ENCODE measurements at regions not wholly inside any gene's neighbourhood (a gene's known extent, or its start where the extent isn't known, plus 50 kb on each side); places are given as distances from the start of the nearest gene placed in this dataset.

DNA sequence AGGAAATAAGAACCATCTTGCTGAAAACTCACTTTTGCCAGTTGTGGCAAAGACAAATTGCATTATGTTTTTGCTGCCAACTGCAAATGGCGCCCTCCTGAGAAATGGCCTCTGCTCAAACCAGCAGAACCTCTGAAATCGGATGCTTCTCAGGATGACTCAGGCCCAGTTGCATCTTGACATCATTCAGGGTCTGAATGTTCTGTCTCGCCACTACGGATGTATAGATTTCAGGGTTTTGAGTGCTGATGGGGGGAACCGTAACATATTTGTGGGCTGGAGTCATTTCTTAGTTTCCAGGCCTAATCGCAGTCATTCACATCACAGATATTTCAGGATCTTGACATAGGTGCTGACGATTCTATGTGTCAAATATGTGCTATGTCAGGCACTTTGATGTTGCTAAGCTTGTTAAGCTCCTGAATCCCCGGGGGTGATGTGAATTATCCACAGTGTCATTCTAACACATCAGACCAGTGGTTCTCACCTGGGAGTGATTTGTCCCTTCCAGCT is 207.1 kb downstream of the NFATC2 start:
- Histone ChIP-seq H3K4me1 (ENCODE audit: insufficient read depth, poor library complexity, severe bottlenecking) (peaks cover 51% of the 10 kb centered on the region), H3K27ac (ENCODE audit: poor library complexity, severe bottlenecking) (peak overlapping the region; percentile 96), H3K36me3 (ENCODE audit: low read depth) (no peaks in the 10 kb centered on the region), H3K27me3 (ENCODE audit: insufficient read depth, poor library complexity, severe bottlenecking) (no peaks in the 10 kb centered on the region), H3K9me3 (ENCODE audit: severe bottlenecking) (no peaks in the 10 kb centered on the region), H3K4me3 (ENCODE audit: severe bottlenecking) (no peak overlapping the region)
- TF ChIP-seq, protein P1, sequence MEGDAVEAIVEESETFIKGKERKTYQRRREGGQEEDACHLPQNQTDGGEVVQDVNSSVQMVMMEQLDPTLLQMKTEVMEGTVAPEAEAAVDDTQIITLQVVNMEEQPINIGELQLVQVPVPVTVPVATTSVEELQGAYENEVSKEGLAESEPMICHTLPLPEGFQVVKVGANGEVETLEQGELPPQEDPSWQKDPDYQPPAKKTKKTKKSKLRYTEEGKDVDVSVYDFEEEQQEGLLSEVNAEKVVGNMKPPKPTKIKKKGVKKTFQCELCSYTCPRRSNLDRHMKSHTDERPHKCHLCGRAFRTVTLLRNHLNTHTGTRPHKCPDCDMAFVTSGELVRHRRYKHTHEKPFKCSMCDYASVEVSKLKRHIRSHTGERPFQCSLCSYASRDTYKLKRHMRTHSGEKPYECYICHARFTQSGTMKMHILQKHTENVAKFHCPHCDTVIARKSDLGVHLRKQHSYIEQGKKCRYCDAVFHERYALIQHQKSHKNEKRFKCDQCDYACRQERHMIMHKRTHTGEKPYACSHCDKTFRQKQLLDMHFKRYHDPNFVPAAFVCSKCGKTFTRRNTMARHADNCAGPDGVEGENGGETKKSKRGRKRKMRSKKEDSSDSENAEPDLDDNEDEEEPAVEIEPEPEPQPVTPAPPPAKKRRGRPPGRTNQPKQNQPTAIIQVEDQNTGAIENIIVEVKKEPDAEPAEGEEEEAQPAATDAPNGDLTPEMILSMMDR (IDR thresholded peaks at IDR 0.05; ENCODE audit: poor library complexity, severe bottlenecking) = peak; percentile 57
- ATAC-seq (ENCODE audit: low read depth) (peak; percentile 87), DNase-seq (ENCODE audit: low spot score) (peak; percentile 98)

- Histone ChIP-seq H3K4me1 (ENCODE audit: insufficient read depth, poor library complexity, severe bottlenecking) (peaks cover 51% of the 10 kb centered on the region), H3K9me3 (ENCODE audit: severe bottlenecking) (no peaks in the 10 kb centered on the region), H3K36me3 (ENCODE audit: low read depth) (no peaks in the 10 kb centered on the region), H3K4me3 (ENCODE audit: severe bottlenecking) (no peak overlapping the region), H3K27me3 (ENCODE audit: insufficient read depth, poor library complexity, severe bottlenecking) (no peaks in the 10 kb centered on the region), H3K27ac (ENCODE audit: poor library complexity, severe bottlenecking) (peak overlapping the region; percentile 96)
- peak; percentile 74 for DNase-seq (ENCODE audit: low spot score)
- TF ChIP-seq, protein P1 (IDR thresholded peaks at IDR 0.05; ENCODE audit: poor library complexity, severe bottlenecking) = no peak
- ATAC-seq (ENCODE audit: low read depth) = no peak
Measured at GRCh38 chr20:51334609-51335008, 207.9 kb downstream of the NFATC2 start.

DNA sequence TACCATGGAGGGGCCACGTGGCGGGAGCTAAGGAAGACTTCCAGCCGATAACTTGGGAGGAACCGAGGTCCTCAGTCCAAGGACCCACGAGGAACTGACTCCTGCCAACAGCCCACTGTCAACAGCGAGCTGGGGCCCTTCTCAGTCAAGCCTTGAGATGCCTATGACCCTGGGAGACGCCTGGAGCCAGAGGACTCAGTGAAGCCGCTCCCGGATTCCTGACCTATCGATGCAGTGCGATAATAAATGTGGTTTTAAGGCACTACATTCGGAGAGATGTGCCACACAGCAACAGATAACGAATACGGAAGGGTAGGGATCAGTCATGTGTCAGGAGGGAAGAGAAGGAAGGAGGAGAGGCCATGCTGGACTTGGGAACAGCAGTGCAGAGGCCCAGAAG is 208.5 kb downstream of the NFATC2 start:
- Histone ChIP-seq H3K4me3 (ENCODE audit: severe bottlenecking) (no peak overlapping the region), H3K9me3 (ENCODE audit: severe bottlenecking) (peaks cover 2% of the 10 kb centered on the region), H3K36me3 (ENCODE audit: low read depth) (no peaks in the 10 kb centered on the region), H3K27me3 (ENCODE audit: insufficient read depth, poor library complexity, severe bottlenecking) (no peaks in the 10 kb centered on the region), H3K27ac (ENCODE audit: poor library complexity, severe bottlenecking) (peak overlapping the region; percentile 96), H3K4me1 (ENCODE audit: insufficient read depth, poor library complexity, severe bottlenecking) (peaks cover 48% of the 10 kb centered on the region)
- no peak for DNase-seq (ENCODE audit: low spot score)
- no peak for ATAC-seq (ENCODE audit: low read depth)
- TF ChIP-seq, protein P1 (IDR thresholded peaks at IDR 0.05; ENCODE audit: poor library complexity, severe bottlenecking) = no peak

DNA sequence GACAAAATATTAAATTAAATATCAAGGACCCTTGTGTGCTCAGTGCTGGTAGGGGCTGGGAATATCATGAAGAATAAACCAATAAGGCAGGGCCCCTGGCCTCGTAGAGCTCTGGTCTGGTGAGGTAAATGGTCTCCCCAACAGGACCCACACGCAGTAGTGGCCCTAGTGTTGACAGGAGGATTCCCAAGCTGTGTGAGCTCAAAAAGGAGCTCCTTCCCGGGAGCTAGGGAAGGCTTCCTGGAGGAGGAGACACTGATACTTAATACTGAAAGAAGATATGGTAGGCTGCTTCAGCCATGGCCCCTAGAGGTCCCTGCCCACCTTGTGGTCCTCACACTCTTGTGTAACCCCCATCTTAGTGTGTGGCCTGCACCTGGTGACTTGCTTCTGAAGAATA is 209.1 kb downstream of the NFATC2 start:
- TF ChIP-seq, protein P1 (IDR thresholded peaks at IDR 0.05; ENCODE audit: poor library complexity, severe bottlenecking) = no peak
- no peak for ATAC-seq (ENCODE audit: low read depth)
- H3K27ac ChIP-seq (ENCODE audit: poor library complexity, severe bottlenecking) = peak overlapping the region; percentile 96

DNA sequence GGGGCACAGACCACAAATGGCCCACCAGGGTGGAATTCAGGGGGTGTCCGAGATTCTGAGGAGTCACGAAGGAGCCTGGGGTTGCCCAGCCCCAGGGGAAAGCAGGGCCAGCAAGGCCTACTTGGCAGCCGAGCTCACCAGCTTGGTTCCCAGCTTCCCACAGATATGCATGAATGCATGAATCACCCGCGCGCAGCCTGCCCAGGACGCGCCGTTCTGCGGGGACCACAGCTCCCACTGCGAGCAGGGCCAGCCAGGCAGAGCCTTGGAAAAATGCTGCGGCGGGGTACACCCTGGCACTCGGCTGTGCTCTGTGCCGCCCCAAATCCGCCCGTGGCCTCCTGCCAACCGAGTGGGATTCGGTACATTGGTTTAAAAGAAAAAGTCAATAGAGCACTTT is 211.0 kb downstream of the NFATC2 start:
- TF ChIP-seq, protein P1 (IDR thresholded peaks at IDR 0.05; ENCODE audit: poor library complexity, severe bottlenecking) = no peak
- peak; percentile 96 for DNase-seq (ENCODE audit: low spot score)
- Histone ChIP-seq H3K9me3 (ENCODE audit: severe bottlenecking) (peaks cover 2% of the 10 kb centered on the region), H3K27ac (ENCODE audit: poor library complexity, severe bottlenecking) (peak overlapping the region; percentile 96), H3K36me3 (ENCODE audit: low read depth) (no peaks in the 10 kb centered on the region), H3K4me3 (ENCODE audit: severe bottlenecking) (no peak overlapping the region), H3K4me1 (ENCODE audit: insufficient read depth, poor library complexity, severe bottlenecking) (peaks cover 34% of the 10 kb centered on the region), H3K27me3 (ENCODE audit: insufficient read depth, poor library complexity, severe bottlenecking) (no peaks in the 10 kb centered on the region)
- peak; percentile 60 for ATAC-seq (ENCODE audit: low read depth)

More for the DNA sequence above, 209.1 kb downstream of the NFATC2 start:
- no peaks in the 10 kb centered on the region for H3K36me3 ChIP-seq (ENCODE audit: low read depth)
- peak; percentile 61 for DNase-seq (ENCODE audit: low spot score)
- peaks cover 43% of the 10 kb centered on the region for H3K4me1 ChIP-seq (ENCODE audit: insufficient read depth, poor library complexity, severe bottlenecking)
- no peak overlapping the region for H3K4me3 ChIP-seq (ENCODE audit: severe bottlenecking)
- H3K27me3 ChIP-seq (ENCODE audit: insufficient read depth, poor library complexity, severe bottlenecking) = no peaks in the 10 kb centered on the region
- H3K9me3 ChIP-seq (ENCODE audit: severe bottlenecking) = peaks cover 2% of the 10 kb centered on the region

All from RWPE2 (cell line).